HG03565 (cell line): ENCODE measurements at regions not wholly inside any gene's neighbourhood (a gene's known extent, or its start where the extent isn't known, plus 50 kb on each side); places are given as distances from the start of the nearest gene placed in this dataset.

Experiments
- ATAC-seq: cut with Tn5 transposase; IDR thresholded peaks from one replicate; pipeline ENCODE4 v1.9.1; 2021; ENCODE audit warnings: mild to moderate bottlenecking, moderate library complexity; ENCODE audit not compliant: unreplicated experiment

- no peak for ATAC-seq
Observed at GRCh38 chr20:51079488-51079887, 56.6 kb upstream of the KCNG1 start.

DNA sequence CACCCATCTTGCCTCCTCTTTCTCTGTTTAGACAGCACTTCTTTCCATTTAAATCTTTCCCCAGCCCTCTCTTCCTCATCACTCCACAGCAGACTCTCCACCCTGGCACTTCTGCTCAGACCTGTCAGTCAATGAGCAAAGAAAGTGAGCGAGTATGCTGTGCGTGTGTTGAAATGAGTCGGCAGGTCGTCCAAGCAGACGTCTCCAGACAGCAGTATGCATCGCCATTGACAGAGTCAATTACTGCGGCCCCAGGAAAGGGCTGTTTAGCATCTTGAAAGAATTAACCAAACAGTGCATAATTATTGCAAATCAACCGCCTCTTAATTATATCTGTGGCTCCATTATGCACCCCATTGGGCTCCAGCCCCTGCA lies 54.8 kb upstream of the KCNG1 start:
- ATAC-seq, result no peak

DNA sequence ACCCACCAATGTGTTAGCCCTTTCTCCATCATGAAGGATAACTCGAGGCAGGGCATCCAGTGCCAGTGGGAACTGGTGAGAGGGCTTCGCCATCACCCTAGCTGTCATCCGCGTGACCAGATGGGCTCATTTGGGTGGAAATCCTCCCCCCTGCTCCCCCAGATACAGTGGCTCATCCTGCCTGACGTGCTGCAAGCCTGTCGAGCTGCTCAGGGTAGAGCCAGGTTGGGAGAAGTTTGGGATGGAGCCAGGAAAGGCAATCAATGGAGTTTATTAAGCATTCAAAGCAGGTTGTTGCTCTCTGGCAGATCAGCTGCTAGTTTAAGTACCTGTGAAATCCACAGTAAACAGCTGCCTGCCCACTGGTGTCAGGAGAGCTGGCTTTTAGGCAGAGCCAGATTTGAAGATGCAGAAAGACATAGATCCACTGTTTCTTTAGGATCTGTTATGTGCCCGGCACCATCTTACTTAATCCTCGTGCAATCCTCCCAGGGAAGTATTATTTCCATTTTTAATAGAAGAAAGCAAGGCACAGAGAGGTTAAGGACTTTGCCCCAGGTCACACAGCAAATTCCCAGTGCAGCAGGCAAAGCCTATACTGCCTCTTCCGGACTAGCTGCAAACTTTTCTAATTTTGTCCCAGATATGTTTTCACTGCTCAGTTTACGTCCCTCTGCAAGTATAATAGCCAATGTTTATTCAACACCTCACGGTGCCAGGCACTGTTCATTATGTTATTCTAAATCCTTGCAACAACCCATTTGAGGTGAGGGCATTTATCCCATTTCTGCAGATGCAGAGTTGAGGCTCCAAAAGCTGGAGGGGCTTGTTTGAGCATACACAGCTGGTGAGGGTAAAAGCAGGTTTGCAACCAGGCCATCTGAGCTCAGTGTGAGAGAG lies 54.1 kb upstream of the KCNG1 start:
- ATAC-seq, result no peak

DNA sequence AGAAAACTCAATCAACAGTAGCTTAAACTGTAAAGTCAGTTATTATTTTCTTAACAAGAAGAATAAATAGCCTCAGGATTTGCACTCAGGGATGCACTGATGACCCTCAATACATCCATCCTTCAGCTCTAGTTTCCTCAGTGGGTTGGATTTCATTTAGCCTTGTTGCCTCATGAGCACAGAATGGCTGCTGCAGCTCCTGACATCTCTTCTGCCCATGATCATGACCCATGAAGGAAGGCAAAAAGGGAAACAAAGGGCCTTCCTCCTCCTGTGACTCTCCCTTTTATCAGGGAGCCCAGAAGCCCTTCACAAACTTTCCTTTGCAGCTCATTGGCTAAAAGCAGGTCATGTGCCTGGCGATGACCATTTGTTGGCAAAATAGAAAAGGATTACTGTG lies 51.2 kb upstream of the KCNG1 start:
- ATAC-seq, result no peak
